B cell (primary cell): ENCODE measurements at regions not wholly inside any gene's neighbourhood (a gene's known extent, or its start where the extent isn't known, plus 50 kb on each side); places are given as distances from the start of the nearest gene placed in this dataset.

Source experiments
- ATAC-seq: fragments of 200-7000 bp; cut with Tn5 transposase; one replicate; pipeline ENCODE4 v1.10.0; 2021; ENCODE audit warnings: low read depth, mild to moderate bottlenecking, moderate number of reproducible peaks, moderate library complexity
- CTCF ChIA-PET: fragments of 350-600 bp; sonication (Branson Sonifier 250); formaldehyde crosslinking; loops from one replicate; lab custom pipeline; 2021; ENCODE audit warnings: antibody characterized with exemption, inconsistent platforms; lab: Charles Lee
- POLR2A ChIA-PET: fragments of 350-600 bp; sonication (Branson Sonifier 250); formaldehyde crosslinking; loops from one replicate; lab custom pipeline; 2021; ENCODE audit warnings: antibody characterized with exemption; lab: Charles Lee
- DNase-seq: peaks from one replicate; pipeline ENCODE4 v3.0.0; 2013
- H2AFZ ChIP-seq: 2 replicates; pipeline ENCODE4 v1.6.1; 2012; ENCODE audit warnings: mild to moderate bottlenecking, low read depth, low read length; ENCODE audit not compliant: insufficient read depth, poor library complexity, severe bottlenecking
- H3K27ac ChIP-seq, 2 donors: 1 replicate in 1 of 2; 2 replicates in 1 of 2; pipeline ENCODE4 v1.5.1; 2012 to 2013; ENCODE audit warnings: low read length in 2 of 2, mild to moderate bottlenecking in 2 of 2, moderate library complexity in 1 of 2
- H3K27me3 ChIP-seq, 4 experiments: fragments of 200-600 bp in 1 of 4; sonication (generic) in 1 of 4; replicated peaks in 1 of 4; 1 replicate in 2 of 4; 2 replicates in 2 of 4; pipeline versions ENCODE4 v1.6.1 to v1.7.0; 2013 to 2016; ENCODE audit warnings: low read length in 3 of 4, mild to moderate bottlenecking in 2 of 4, mixed read lengths in 1 of 4, moderate library complexity in 1 of 4; ENCODE audit not compliant: insufficient read depth in 4 of 4, control insufficient read depth in 3 of 4; ENCODE audit errors: control extremely low read depth in 1 of 4
- H3K36me3 ChIP-seq, 2 experiments: replicated peaks in 1 of 2; 1 replicate in 1 of 2; 2 replicates in 1 of 2; pipeline versions ENCODE4 v1.6.1 to v1.7.1; 2013; ENCODE audit warnings: low read length in 1 of 2; ENCODE audit not compliant: insufficient read depth in 2 of 2, control insufficient read depth in 1 of 2; ENCODE audit errors: control extremely low read depth in 1 of 2, extremely low read depth in 1 of 2
- H3K4me1 ChIP-seq, 2 donors: fragments of 200-600 bp in 1 of 2; sonication (generic) in 1 of 2; 1 replicate in 1 of 2; 2 replicates in 1 of 2; pipeline versions ENCODE4 v1.5.1 to v1.6.1; 2013 to 2017; ENCODE audit warnings: low read length in 2 of 2; ENCODE audit not compliant: control insufficient read depth in 2 of 2, insufficient read depth in 2 of 2
- H3K4me2 ChIP-seq: replicated peaks from 2 replicates; pipeline ENCODE3; 2012; ENCODE audit warnings: mild to moderate bottlenecking, low read depth, low read length; ENCODE audit not compliant: poor library complexity, severe bottlenecking
- H3K4me3 ChIP-seq, 5 experiments: fragments of 200-600 bp in 1 of 5; sonication (generic) in 1 of 5; 1 replicate in 3 of 5; 2 replicates in 2 of 5; pipeline versions ENCODE4 v1.5.1 to v1.7.0; 2011 to 2016; ENCODE audit warnings: low read length in 4 of 5, mild to moderate bottlenecking in 4 of 5, low read depth in 2 of 5, control low read depth in 1 of 5, moderate library complexity in 1 of 5; ENCODE audit not compliant: insufficient read depth in 1 of 5; ENCODE audit errors: control extremely low read depth in 1 of 5, extremely low read depth in 1 of 5
- H3K79me2 ChIP-seq: fragments of 200-600 bp; sonication (generic); one replicate; pipeline ENCODE4 v1.6.0; 2016; ENCODE audit warnings: low read length; ENCODE audit not compliant: control insufficient read depth, insufficient read depth
- H3K9ac ChIP-seq: fragments of 200-600 bp; sonication (generic); 2 replicates; pipeline ENCODE4 v1.6.1; 2017; ENCODE audit warnings: mild to moderate bottlenecking, low read length, moderate library complexity
- H3K9me3 ChIP-seq, 3 donors: one replicate each; pipeline versions ENCODE4 v1.6.1 to v1.7.1; 2013; ENCODE audit warnings: low read length in 2 of 3; ENCODE audit not compliant: control insufficient read depth in 2 of 3, insufficient read depth in 1 of 3; ENCODE audit errors: control extremely low read depth in 1 of 3
- H4K20me1 ChIP-seq: 2 replicates; pipeline ENCODE4 v1.6.0; 2012; ENCODE audit warnings: mild to moderate bottlenecking, low read length; ENCODE audit not compliant: insufficient read depth, control insufficient read depth, poor library complexity, severe bottlenecking
- H3K27ac Mint-ChIP-seq: one replicate; pipeline ENCODE4 v1.8.0; 2021; ENCODE audit warnings: mixed read lengths
- H3K27me3 Mint-ChIP-seq: one replicate; pipeline ENCODE4 v1.8.0; 2021; ENCODE audit warnings: mixed read lengths
- H3K4me1 Mint-ChIP-seq: one replicate; pipeline ENCODE4 v1.8.0; 2021; ENCODE audit warnings: mixed read lengths
- H3K4me3 Mint-ChIP-seq: one replicate; pipeline ENCODE4 v1.8.0; 2021; ENCODE audit warnings: mixed read lengths
- H3K9me3 Mint-ChIP-seq: one replicate; pipeline ENCODE4 v1.8.0; 2022; ENCODE audit warnings: mixed read lengths; ENCODE audit not compliant: insufficient read depth
- CTCF ChIP-seq: fragments of 200-600 bp; IDR thresholded peaks from one replicate; pipeline ENCODE4 v1.8.0; 2022; ENCODE audit warnings: antibody characterized with exemption, mild to moderate bottlenecking
- EZH2 ChIP-seq: IDR thresholded peaks from 2 replicates; pipeline ENCODE4 v1.6.1; 2012; ENCODE audit warnings: borderline replicate concordance, low read depth, mild to moderate bottlenecking, moderate library complexity, low read length; ENCODE audit not compliant: insufficient read depth, poor library complexity, severe bottlenecking
- WGBS: methylation state at CpG from one replicate; pipeline ENCODE4 v1.1.5; 2013; ENCODE audit warnings: missing lambda C conversion rate; ENCODE audit not compliant: insufficient coverage; 5-methylcytosine and 5-hydroxymethylcytosine counted together
- intact Hi-C: fragments of 100-400 bp; cut with micrococcal nuclease; formaldehyde crosslinking; loops from one replicate; pipeline ENCODE4 v1.10.0; 2022

GRCh38 chr5:61919920-61920319, 386.1 kb upstream of the KIF2A start:
- no peaks in the 10 kb centered on the region for H3K9me3 Mint-ChIP-seq
- Histone ChIP-seq H3K27me3 (no peaks in the 10 kb centered on the region), H3K4me1 (no peaks in the 10 kb centered on the region), H3K79me2 (no peaks in the 10 kb centered on the region), H3K27ac (no peak overlapping the region), H3K4me3 (no peak overlapping the region), H4K20me1 (no peaks in the 10 kb centered on the region), H2AFZ (no peak overlapping the region), H3K4me2 (no peak overlapping the region), H3K9ac (no peak overlapping the region), H3K36me3 (no peaks in the 10 kb centered on the region), H3K9me3 (no peaks in the 10 kb centered on the region)
- H3K27me3 Mint-ChIP-seq: peaks cover 4% of the 10 kb centered on the region
- CTCF ChIA-PET: no interaction called here
- intact Hi-C loops: no loop called here
- POLR2A ChIA-PET: no interaction called here
- no peaks in the 10 kb centered on the region for H3K4me1 Mint-ChIP-seq
- no peak for TF ChIP-seq CTCF
- no peak for TF ChIP-seq EZH2
- ATAC-seq (no peak), DNase-seq (no peak)
- 100% methylated on average over 4 of the region's 6 CpGs for WGBS
- H3K4me3 Mint-ChIP-seq: no peak overlapping the region
- no peak overlapping the region for H3K27ac Mint-ChIP-seq

- no peak for TF ChIP-seq CTCF
- no peak for TF ChIP-seq EZH2
- no peaks in the 10 kb centered on the region for H3K9me3 ChIP-seq
- DNase-seq: no peak
- H3K36me3 ChIP-seq: no peaks in the 10 kb centered on the region
- WGBS: no CpG with 5 or more reads among the region's 1 CpG
- no peak overlapping the region for H3K27ac ChIP-seq
- H3K79me2 ChIP-seq: no peaks in the 10 kb centered on the region
- ATAC-seq: no peak
- Mint-ChIP-seq H3K4me3 (no peak overlapping the region), H3K27ac (no peak overlapping the region), H3K4me1 (no peaks in the 10 kb centered on the region), H3K9me3 (no peaks in the 10 kb centered on the region), H3K27me3 (peaks cover 4% of the 10 kb centered on the region)
- peaks cover 0 to 3% (median 0%) of the 10 kb centered on the region in 4 experiments for H3K27me3 ChIP-seq
- no peak overlapping the region for H2AFZ ChIP-seq
- no peaks in the 10 kb centered on the region for H3K4me1 ChIP-seq
- H3K9ac ChIP-seq: no peak overlapping the region
- H3K4me2 ChIP-seq: no peak overlapping the region
- ChIA-PET POLR2A (no interaction called here), CTCF (no interaction called here)
- H4K20me1 ChIP-seq: no peaks in the 10 kb centered on the region
- intact Hi-C loops: no loop called here
- H3K4me3 ChIP-seq: no peak overlapping the region
Measured at GRCh38 chr5:61924251-61924650, 381.8 kb upstream of the KIF2A start.
